ENCODE measurements at regions not wholly inside any gene's neighbourhood (a gene's known extent, or its start where the extent isn't known, plus 50 kb on each side); places are given as distances from the start of the nearest gene placed in this dataset.

DNA sequence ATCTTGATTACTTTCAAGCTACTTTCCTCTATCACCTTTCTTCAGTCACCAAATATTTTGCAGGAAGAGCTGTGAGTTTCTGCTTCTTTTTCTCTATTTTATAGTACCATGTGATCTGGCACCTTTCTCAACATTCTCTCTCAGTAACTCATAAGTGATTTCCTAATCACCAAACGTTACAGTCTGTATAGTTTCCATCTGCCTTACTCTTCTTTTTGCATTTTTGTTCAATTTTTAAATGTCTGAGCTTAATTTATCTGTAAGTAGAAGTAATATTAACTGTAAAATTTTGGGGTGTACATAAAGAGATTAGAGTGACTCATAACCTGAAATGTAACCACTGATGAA is 422.1 kb upstream of the SYT1 start:
- TF ChIP-seq EZH2 (IDR thresholded peaks at IDR 0.05; ENCODE audit: borderline replicate concordance, low read length): no peak
- TF ChIP-seq, protein P1, sequence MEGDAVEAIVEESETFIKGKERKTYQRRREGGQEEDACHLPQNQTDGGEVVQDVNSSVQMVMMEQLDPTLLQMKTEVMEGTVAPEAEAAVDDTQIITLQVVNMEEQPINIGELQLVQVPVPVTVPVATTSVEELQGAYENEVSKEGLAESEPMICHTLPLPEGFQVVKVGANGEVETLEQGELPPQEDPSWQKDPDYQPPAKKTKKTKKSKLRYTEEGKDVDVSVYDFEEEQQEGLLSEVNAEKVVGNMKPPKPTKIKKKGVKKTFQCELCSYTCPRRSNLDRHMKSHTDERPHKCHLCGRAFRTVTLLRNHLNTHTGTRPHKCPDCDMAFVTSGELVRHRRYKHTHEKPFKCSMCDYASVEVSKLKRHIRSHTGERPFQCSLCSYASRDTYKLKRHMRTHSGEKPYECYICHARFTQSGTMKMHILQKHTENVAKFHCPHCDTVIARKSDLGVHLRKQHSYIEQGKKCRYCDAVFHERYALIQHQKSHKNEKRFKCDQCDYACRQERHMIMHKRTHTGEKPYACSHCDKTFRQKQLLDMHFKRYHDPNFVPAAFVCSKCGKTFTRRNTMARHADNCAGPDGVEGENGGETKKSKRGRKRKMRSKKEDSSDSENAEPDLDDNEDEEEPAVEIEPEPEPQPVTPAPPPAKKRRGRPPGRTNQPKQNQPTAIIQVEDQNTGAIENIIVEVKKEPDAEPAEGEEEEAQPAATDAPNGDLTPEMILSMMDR (conservative IDR thresholded peaks at IDR 0.05 in 1 of 2, IDR thresholded peaks at IDR 0.05 in 1 of 2; ENCODE audit: extremely low read depth in 1 of 2, insufficient read depth in 1 of 2, low read depth in 1 of 2, low read length in 2 of 2): no peak

All from mammary epithelial cell (primary cell).